NT2/D1 (cell line): ENCODE measurements at regions not wholly inside any gene's neighbourhood (a gene's known extent, or its start where the extent isn't known, plus 50 kb on each side); places are given as distances from the start of the nearest gene placed in this dataset.

Source experiments
- SUZ12 ChIP-seq: IDR thresholded peaks from 2 replicates; pipeline ENCODE4 v1.6.1; 2011; ENCODE audit not compliant: insufficient read length, insufficient read depth; ENCODE audit errors: extremely low read depth
- YY1 ChIP-seq: IDR thresholded peaks from 2 replicates; pipeline ENCODE4 v1.6.1; 2011; ENCODE audit not compliant: insufficient read length, insufficient read depth
- ZNF274 ChIP-seq: IDR thresholded peaks from 2 replicates; pipeline ENCODE4 v1.6.1; 2011; ENCODE audit warnings: mild to moderate bottlenecking, low read depth, low read length

DNA sequence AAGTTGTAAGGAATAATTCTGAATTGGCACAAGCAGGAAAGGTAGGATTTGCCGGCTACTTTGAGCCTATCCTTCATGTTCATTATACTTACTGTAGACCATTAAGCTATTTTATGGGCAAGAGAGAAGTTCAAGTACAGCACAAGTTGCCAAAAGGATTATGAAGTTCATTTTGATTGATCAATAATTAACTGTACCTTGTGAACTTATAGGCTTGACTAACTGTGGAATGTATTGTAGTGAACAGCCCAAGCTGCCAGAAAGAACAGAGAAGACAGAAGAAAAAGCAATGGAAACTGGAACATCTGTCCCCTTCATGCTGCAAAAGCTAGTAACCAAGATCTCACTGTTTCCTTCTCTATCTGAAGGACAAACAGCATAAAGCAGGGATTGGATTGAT, 810.1 kb upstream of the ZEB2 start:
- no peak for TF ChIP-seq YY1
- no peak for TF ChIP-seq SUZ12
- no peak for TF ChIP-seq ZNF274
